WI38 (cell line): ENCODE measurements at regions not wholly inside any gene's neighbourhood (a gene's known extent, or its start where the extent isn't known, plus 50 kb on each side); places are given as distances from the start of the nearest gene placed in this dataset.

Source experiments
- H3K4me3 ChIP-seq: 2 replicates; pipeline ENCODE4 v1.5.1; 2011; ENCODE audit warnings: low read depth, mild to moderate bottlenecking, control low read depth, low read length
- TF ChIP-seq, protein P1 (sequence below): IDR thresholded peaks from 2 replicates; pipeline ENCODE4 v1.5.1; 2012; ENCODE audit warnings: low read depth, mild to moderate bottlenecking, control low read depth, low read length

DNA sequence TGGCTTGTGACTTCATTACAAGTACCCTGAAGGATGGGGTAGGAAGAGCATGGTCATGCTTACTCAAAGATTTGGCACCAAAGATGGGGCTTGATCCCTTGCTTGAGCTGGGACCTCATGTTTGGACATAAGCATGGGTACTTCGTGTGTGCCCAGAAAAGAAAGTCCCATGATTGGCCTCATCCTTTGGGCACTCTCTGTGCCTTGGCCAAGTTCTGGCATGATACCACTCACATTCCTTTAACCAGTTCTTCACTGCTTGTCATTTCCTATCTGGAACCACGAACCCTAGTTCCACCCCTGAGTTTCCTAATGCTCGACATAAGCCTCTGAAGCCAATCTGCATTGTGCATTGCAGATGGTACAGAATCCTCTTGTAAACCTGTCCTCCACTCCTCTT lies 107.0 kb downstream of the NAV1 start:
- no peak overlapping the region for H3K4me3 ChIP-seq
- TF ChIP-seq, protein P1, sequence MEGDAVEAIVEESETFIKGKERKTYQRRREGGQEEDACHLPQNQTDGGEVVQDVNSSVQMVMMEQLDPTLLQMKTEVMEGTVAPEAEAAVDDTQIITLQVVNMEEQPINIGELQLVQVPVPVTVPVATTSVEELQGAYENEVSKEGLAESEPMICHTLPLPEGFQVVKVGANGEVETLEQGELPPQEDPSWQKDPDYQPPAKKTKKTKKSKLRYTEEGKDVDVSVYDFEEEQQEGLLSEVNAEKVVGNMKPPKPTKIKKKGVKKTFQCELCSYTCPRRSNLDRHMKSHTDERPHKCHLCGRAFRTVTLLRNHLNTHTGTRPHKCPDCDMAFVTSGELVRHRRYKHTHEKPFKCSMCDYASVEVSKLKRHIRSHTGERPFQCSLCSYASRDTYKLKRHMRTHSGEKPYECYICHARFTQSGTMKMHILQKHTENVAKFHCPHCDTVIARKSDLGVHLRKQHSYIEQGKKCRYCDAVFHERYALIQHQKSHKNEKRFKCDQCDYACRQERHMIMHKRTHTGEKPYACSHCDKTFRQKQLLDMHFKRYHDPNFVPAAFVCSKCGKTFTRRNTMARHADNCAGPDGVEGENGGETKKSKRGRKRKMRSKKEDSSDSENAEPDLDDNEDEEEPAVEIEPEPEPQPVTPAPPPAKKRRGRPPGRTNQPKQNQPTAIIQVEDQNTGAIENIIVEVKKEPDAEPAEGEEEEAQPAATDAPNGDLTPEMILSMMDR, result no peak

DNA sequence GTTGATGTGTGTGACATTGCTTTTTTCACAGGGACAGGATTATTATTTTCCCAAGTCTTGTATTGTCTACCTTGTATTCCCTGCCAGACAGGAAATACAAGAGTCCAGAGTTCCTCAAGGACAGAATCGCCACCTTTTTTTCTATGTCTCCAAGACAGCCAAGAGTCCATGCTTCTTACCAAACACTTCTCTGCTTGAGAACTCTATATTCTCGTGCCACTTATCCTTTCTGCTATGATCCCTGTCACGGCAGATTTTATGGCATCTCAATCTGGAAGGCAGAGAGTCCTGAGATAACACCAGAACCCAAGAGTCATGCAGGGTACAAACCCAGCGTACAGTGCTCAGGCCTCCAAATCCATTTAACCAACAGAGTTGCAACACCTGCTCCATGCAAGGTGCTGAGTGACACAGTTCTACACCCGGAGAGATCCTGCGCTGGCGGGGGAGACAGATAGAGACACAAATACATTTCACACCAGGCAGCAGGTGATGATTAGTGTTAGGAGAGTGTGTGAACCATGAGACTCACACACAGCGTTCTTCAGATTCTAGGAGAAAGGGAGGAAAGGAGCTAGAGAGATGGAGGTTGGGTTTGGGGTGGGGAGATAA lies 107.6 kb downstream of the NAV1 start:
- peak overlapping the region; percentile 97; the same call in 1 of the 2 replicates for H3K4me3 ChIP-seq
- TF ChIP-seq, protein P1, result no peak

DNA sequence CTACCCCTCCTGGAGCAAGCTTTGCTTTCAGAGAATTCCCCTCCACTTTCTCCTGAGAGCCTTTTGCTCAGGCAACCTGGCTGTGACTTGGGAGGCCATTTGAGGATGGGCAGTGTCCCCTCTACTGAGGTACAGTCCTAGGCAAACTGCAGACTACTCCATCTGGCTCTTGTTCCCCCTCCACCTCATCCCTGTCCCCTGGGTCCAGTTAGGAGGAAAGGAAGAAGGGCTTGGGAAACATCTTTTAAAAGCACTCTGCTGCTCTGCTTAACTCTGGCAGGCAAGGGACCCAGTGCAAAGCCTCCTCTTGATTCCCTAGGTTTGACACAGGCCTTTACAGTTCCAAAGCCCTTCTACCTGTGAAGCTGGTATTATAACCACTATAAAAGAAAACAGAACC lies 108.2 kb downstream of the NAV1 start:
- TF ChIP-seq, protein P1, result no peak
- H3K4me3 ChIP-seq, result peak overlapping the region; percentile 97

DNA sequence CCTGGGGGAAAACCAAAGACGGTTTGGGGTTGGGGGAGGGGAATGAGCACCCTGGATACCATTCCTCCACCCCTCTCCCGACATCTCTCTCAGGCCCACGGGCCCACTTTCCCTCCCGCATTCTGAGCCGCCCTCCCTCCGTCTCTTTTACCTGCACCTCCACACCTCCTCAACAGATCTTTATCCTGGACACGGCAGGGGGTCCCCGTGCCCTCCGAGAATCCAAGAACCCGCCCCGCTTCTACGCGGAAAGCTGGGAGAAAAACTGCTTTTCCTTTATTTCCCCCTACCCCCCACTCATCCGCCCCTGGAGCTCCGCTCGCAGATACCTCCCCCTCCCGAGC lies 108.8 kb downstream of the NAV1 start:
- TF ChIP-seq, protein P1, result no peak
- H3K4me3 ChIP-seq, result peak overlapping the region; percentile 97

DNA sequence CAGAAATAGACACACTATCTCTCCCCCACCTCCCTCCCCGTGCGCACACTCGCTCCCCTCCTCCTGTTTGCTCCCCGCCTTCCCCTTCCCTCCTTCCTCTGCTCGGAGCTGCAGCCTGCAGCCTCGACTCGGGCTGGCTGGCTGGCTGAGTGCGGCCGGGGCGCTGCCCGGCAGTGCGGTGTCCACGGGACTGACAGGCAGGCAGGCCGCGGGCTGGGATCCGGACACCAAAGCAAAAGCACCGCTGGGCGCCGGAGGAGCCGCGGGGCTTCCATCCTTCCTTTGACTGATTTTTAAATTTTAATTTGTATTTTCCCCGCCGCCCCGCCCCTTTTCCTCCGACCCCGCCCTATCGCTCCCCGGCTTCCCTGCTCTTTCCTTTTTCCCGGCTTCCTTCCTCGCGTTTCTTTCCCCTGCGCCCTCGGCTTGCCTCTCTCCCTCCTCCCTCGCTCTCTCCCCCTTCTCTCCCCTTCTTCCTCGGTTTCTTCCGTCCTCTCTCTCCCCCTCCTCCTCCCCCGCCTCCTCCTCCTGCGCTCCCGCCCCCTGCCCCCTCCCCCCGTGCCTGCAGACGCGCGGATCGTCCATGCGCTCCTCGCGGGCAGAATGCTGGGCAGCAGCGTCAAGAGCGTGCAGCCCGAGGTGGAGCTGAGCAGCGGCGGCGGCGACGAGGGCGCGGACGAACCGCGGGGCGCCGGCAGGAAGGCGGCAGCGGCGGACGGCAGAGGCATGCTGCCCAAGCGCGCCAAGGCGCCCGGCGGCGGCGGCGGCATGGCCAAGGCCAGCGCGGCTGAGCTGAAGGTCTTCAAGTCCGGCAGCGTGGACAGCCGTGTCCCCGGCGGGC lies 109.4 kb downstream of the NAV1 start:
- TF ChIP-seq, protein P1, result no peak
- peak overlapping the region; percentile 97 for H3K4me3 ChIP-seq

DNA sequence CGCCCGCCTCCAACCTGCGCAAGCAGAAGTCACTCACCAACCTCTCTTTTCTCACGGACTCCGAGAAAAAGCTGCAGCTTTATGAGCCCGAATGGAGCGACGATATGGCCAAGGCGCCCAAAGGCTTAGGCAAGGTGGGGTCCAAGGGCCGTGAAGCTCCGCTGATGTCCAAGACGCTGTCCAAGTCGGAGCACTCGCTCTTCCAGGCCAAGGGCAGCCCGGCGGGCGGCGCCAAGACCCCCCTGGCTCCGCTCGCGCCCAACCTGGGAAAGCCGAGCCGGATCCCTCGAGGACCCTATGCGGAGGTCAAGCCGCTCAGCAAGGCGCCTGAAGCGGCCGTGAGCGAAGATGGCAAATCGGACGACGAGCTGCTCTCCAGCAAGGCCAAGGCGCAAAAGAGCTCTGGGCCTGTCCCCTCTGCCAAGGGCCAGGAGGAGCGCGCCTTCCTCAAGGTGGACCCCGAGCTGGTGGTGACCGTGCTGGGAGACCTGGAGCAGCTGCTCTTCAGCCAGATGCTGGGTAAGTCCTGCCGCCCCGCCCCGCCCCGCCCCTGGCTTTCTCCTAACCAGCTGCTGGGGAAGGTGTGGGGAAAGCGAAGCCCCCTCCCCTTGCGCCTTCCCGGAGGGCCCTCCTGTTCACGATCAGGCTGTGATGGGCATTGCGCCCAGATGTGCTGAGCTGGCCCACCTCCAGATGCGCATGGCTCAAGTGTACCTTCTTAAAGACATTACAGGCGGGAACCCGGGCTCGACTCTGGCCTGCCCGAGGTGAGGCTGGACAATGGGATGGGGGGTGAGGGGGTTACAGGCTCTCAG lies 110.2 kb downstream of the NAV1 start:
- peak overlapping the region; percentile 97 for H3K4me3 ChIP-seq
- TF ChIP-seq, protein P1, result no peak
